ENCODE measurements at regions not wholly inside any gene's neighbourhood (a gene's known extent, or its start where the extent isn't known, plus 50 kb on each side); places are given as distances from the start of the nearest gene placed in this dataset.

- peak; percentile 54 for TF ChIP-seq MGA (IDR thresholded peaks at IDR 0.05)
- TF ChIP-seq, protein P1, sequence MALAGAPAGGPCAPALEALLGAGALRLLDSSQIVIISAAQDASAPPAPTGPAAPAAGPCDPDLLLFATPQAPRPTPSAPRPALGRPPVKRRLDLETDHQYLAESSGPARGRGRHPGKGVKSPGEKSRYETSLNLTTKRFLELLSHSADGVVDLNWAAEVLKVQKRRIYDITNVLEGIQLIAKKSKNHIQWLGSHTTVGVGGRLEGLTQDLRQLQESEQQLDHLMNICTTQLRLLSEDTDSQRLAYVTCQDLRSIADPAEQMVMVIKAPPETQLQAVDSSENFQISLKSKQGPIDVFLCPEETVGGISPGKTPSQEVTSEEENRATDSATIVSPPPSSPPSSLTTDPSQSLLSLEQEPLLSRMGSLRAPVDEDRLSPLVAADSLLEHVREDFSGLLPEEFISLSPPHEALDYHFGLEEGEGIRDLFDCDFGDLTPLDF (CRISPR knock-in tag; IDR thresholded peaks at IDR 0.05): no peak
- no peak for TF ChIP-seq THRA (IDR thresholded peaks at IDR 0.05)
- TF ChIP-seq ZNF175 (CRISPR knock-in tag; IDR thresholded peaks at IDR 0.05; ENCODE audit: low read depth): peak; percentile 93
- peak; percentile 35 for TF ChIP-seq CBFA2T3 (IDR thresholded peaks at IDR 0.05)
- TF ChIP-seq POLR2B (IDR thresholded peaks at IDR 0.05; ENCODE audit: low read depth, partially characterized antibody): no peak
- TF ChIP-seq, protein P2, sequence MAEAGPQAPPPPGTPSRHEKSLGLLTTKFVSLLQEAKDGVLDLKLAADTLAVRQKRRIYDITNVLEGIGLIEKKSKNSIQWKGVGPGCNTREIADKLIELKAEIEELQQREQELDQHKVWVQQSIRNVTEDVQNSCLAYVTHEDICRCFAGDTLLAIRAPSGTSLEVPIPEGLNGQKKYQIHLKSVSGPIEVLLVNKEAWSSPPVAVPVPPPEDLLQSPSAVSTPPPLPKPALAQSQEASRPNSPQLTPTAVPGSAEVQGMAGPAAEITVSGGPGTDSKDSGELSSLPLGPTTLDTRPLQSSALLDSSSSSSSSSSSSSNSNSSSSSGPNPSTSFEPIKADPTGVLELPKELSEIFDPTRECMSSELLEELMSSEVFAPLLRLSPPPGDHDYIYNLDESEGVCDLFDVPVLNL (CRISPR knock-in tag; IDR thresholded peaks at IDR 0.05; ENCODE audit: low read depth): no peak
- no peak for TF ChIP-seq HMGXB4 (CRISPR knock-in tag; IDR thresholded peaks at IDR 0.05)
- TF ChIP-seq RAD51 (IDR thresholded peaks at IDR 0.05; ENCODE audit: borderline replicate concordance, low read depth): no peak
Observed at GRCh38 chr9:105064248-105065097, 136.5 kb upstream of the ABCA1 start (continued).

Data from K562 (cell line).